ENCODE measurements at regions not wholly inside any gene's neighbourhood (a gene's known extent, or its start where the extent isn't known, plus 50 kb on each side); places are given as distances from the start of the nearest gene placed in this dataset.
"Not testable (repeated sequence)": the region's sequence is repeated elsewhere in the genome, so short reads cannot be mapped to it uniquely, and the experiment has no call there.

GRCh38 chr17:22044706-22045246 is 352.5 kb downstream of the KCNJ18 start:
- not testable (repeated sequence) for DNase-seq (ENCODE audit: insufficient read length); FAIRE-seq

GRCh38 chr17:22047521-22047920 is 355.2 kb downstream of the KCNJ18 start:
- not testable (repeated sequence) for DNase-seq (ENCODE audit: insufficient read length); FAIRE-seq

- not testable (repeated sequence) for FAIRE-seq; DNase-seq (ENCODE audit: insufficient read length)
These were observed 355.9 kb downstream of the KCNJ18 start for GRCh38 chr17:22048226-22048625.

- FAIRE-seq; DNase-seq (ENCODE audit: insufficient read length): not testable (repeated sequence)
These were observed 358.4 kb downstream of the KCNJ18 start for GRCh38 chr17:22050766-22051165.

- DNase-seq (ENCODE audit: insufficient read length); FAIRE-seq: not testable (repeated sequence)
These were observed 360.4 kb downstream of the KCNJ18 start for GRCh38 chr17:22052715-22053114.

- DNase-seq (ENCODE audit: insufficient read length); FAIRE-seq: not testable (repeated sequence)
These were observed 364.2 kb downstream of the KCNJ18 start for GRCh38 chr17:22056566-22056965.

- not testable (repeated sequence) for FAIRE-seq
These were observed 383.6 kb downstream of the KCNJ18 start for GRCh38 chr17:22075918-22076317.

GRCh38 chr17:22088589-22088988 is 396.3 kb downstream of the KCNJ18 start:
- not testable (repeated sequence) for FAIRE-seq; DNase-seq (ENCODE audit: insufficient read length)

More at GRCh38 chr17:22075918-22076317, 383.6 kb downstream of the KCNJ18 start:
- not testable (repeated sequence) for DNase-seq (ENCODE audit: insufficient read length)

- DNase-seq (ENCODE audit: insufficient read length), result no peak
- FAIRE-seq, result no peak
- TF ChIP-seq POLR2AphosphoS5 (IDR thresholded peaks at IDR 0.05; ENCODE audit: low read depth, low read length), result no peak
- no peak for TF ChIP-seq TAF1 (IDR thresholded peaks at IDR 0.05; ENCODE audit: borderline replicate concordance, low read depth, low read length)
- TF ChIP-seq POLR2A (IDR thresholded peaks at IDR 0.05; ENCODE audit: low read depth, low read length), result no peak
These were observed 398.1 kb downstream of the KCNJ18 start for GRCh38 chr17:22090263-22090935.

GRCh38 chr17:22091041-22091679 is 398.8 kb downstream of the KCNJ18 start:
- not testable (repeated sequence) for FAIRE-seq

GRCh38 chr17:22091840-22092239 is 399.5 kb downstream of the KCNJ18 start:
- FAIRE-seq, result not testable (repeated sequence)

More at GRCh38 chr17:22091041-22091679, 398.8 kb downstream of the KCNJ18 start:
- DNase-seq (ENCODE audit: insufficient read length), result not testable (repeated sequence)

GRCh38 chr17:22095414-22095813 is 403.1 kb downstream of the KCNJ18 start:
- DNase-seq (ENCODE audit: insufficient read length); FAIRE-seq: not testable (repeated sequence)

More at GRCh38 chr17:22091840-22092239, 399.5 kb downstream of the KCNJ18 start:
- not testable (repeated sequence) for DNase-seq (ENCODE audit: insufficient read length)

- DNase-seq (ENCODE audit: insufficient read length); FAIRE-seq: not testable (repeated sequence)
These were observed 407.3 kb downstream of the KCNJ18 start for GRCh38 chr17:22099633-22100032.

GRCh38 chr17:22102177-22102576 is 409.9 kb downstream of the KCNJ18 start:
- no peak for FAIRE-seq
- TF ChIP-seq POLR2A (IDR thresholded peaks at IDR 0.05; ENCODE audit: low read depth, low read length) (no peak), POLR2AphosphoS5 (IDR thresholded peaks at IDR 0.05; ENCODE audit: low read depth, low read length) (no peak), TAF1 (IDR thresholded peaks at IDR 0.05; ENCODE audit: borderline replicate concordance, low read depth, low read length) (no peak)
- DNase-seq (ENCODE audit: insufficient read length), result no peak

GRCh38 chr17:22116720-22117119 is 424.4 kb downstream of the KCNJ18 start:
- not testable (repeated sequence) for DNase-seq (ENCODE audit: insufficient read length); FAIRE-seq

GRCh38 chr17:22117401-22117800 is 425.1 kb downstream of the KCNJ18 start:
- not testable (repeated sequence) for FAIRE-seq; DNase-seq (ENCODE audit: insufficient read length)

- DNase-seq (ENCODE audit: insufficient read length); FAIRE-seq: not testable (repeated sequence)
These were observed 426.7 kb downstream of the KCNJ18 start for GRCh38 chr17:22119016-22119415.

GRCh38 chr17:22119751-22120150 is 427.4 kb downstream of the KCNJ18 start:
- FAIRE-seq; DNase-seq (ENCODE audit: insufficient read length): not testable (repeated sequence)
